SK-N-SH (cell line): ENCODE measurements at regions not wholly inside any gene's neighbourhood (a gene's known extent, or its start where the extent isn't known, plus 50 kb on each side); places are given as distances from the start of the nearest gene placed in this dataset.

Experiments used
- CTCF ChIA-PET: fragments of 300-600, 350-600 bp; formaldehyde crosslinking; extraction: SDS; loops from one replicate; lab custom pipeline; 2021; lab: Yijun Ruan, JAX
- POLR2A ChIA-PET: fragments of 350-600 bp; sonication (Branson Sonifier 250); formaldehyde crosslinking; extraction: SDS; loops from one replicate; lab custom pipeline; 2020; ENCODE audit warnings: antibody characterized with exemption, inconsistent platforms; lab: Yijun Ruan, JAX
- DNase-seq: peaks from one replicate; pipeline ENCODE4 v3.0.0; 2012
- H2AFZ ChIP-seq: fragments of 200-600 bp; sonication (generic); 2 replicates; pipeline ENCODE4 v1.8.1; 2016; ENCODE audit warnings: antibody characterized with exemption, mild to moderate bottlenecking, low read depth
- H3F3A ChIP-seq: fragments of 200-600 bp; sonication (generic); replicated peaks from 2 replicates; pipeline ENCODE3; 2016; ENCODE audit warnings: antibody characterized with exemption, mild to moderate bottlenecking; ENCODE audit not compliant: insufficient read depth
- H3K27ac ChIP-seq, 2 experiments: fragments of 200-500 bp in 1 of 2; fragments of 200-600 bp in 1 of 2; sonication (Bioruptor generic) in 1 of 2; sonication (generic), shearing (Covaris generic) in 1 of 2; 2 replicates each; pipeline versions ENCODE4 v1.5.1 to v1.6.1; 2014 to 2016; ENCODE audit warnings: low read depth in 2 of 2, inconsistent platforms in 1 of 2, low read length in 1 of 2, mild to moderate bottlenecking in 1 of 2, mixed read lengths in 1 of 2
- H3K27me3 ChIP-seq: fragments of 200-600 bp; sonication (generic), shearing (Covaris generic); 2 replicates; pipeline ENCODE4 v1.6.1; 2016; ENCODE audit warnings: mixed run types; ENCODE audit not compliant: insufficient read depth
- H3K36me3 ChIP-seq, 2 experiments: fragments of 200-500 bp in 1 of 2; fragments of 200-600 bp in 1 of 2; sonication (Bioruptor generic) in 1 of 2; sonication (generic) in 1 of 2; replicated peaks in 1 of 2; 2 replicates each; pipeline versions ENCODE3 to v1.5.1; 2014 to 2016; ENCODE audit warnings: low read length in 1 of 2, mild to moderate bottlenecking in 1 of 2; ENCODE audit not compliant: insufficient read depth in 2 of 2, control insufficient read depth in 1 of 2
- H3K4me1 ChIP-seq, 2 experiments: fragments of 200-500 bp in 1 of 2; fragments of 200-600 bp in 1 of 2; sonication (Bioruptor generic) in 1 of 2; sonication (generic), shearing (Covaris generic) in 1 of 2; 2 replicates each; pipeline versions ENCODE4 v1.5.1 to v1.6.1; 2014 to 2016; ENCODE audit warnings: low read depth in 1 of 2, low read length in 1 of 2, mixed run types in 1 of 2; ENCODE audit not compliant: insufficient read depth in 2 of 2, control insufficient read depth in 1 of 2
- H3K4me2 ChIP-seq: fragments of 200-600 bp; sonication (generic), shearing (Covaris generic); 2 replicates; pipeline ENCODE4 v1.6.1; 2017; ENCODE audit warnings: mixed run types
- H3K4me3 ChIP-seq, 2 experiments: fragments of 200-500 bp in 1 of 2; fragments of 200-600 bp in 1 of 2; sonication (Bioruptor generic) in 1 of 2; sonication (generic), shearing (Covaris generic) in 1 of 2; 2 replicates each; pipeline versions ENCODE4 v1.5.1 to v1.8.1; 2014 to 2016; ENCODE audit warnings: low read depth in 2 of 2, inconsistent platforms in 1 of 2, low read length in 1 of 2, mild to moderate bottlenecking in 1 of 2, mixed read lengths in 1 of 2, moderate library complexity in 1 of 2
- H3K79me2 ChIP-seq: fragments of 200-600 bp; sonication (generic); 2 replicates; pipeline ENCODE4 v1.8.1; 2017; ENCODE audit warnings: mild to moderate bottlenecking; ENCODE audit not compliant: insufficient read depth
- H3K9ac ChIP-seq: fragments of 200-600 bp; sonication (generic); 2 replicates; pipeline ENCODE4 v1.6.1; 2017; ENCODE audit warnings: mixed run types
- H3K9me2 ChIP-seq: fragments of 200-600 bp; sonication (generic); 2 replicates; pipeline ENCODE4 v1.6.1; 2017; ENCODE audit warnings: mixed run types
- H3K9me3 ChIP-seq: fragments of 200-600 bp; sonication (generic); 2 replicates; pipeline ENCODE4 v1.6.1; 2017; ENCODE audit warnings: mixed run types, mild to moderate bottlenecking, moderate library complexity
- H4K20me1 ChIP-seq: fragments of 200-600 bp; sonication (generic); 2 replicates; pipeline ENCODE4 v1.6.1; 2017; ENCODE audit warnings: mild to moderate bottlenecking, mixed run types; ENCODE audit not compliant: insufficient read depth
- CHD2 ChIP-seq: fragments of 150-350 bp; IDR thresholded peaks from 2 replicates; pipeline ENCODE4 v1.6.1; 2018; ENCODE audit warnings: low read length; ENCODE audit not compliant: partially characterized antibody
- CTCF ChIP-seq: fragments of 200-600 bp; sonication (generic); IDR thresholded peaks from 2 replicates; pipeline ENCODE4 v1.6.1; 2017; ENCODE audit warnings: antibody characterized with exemption, mild to moderate bottlenecking, moderate library complexity
- ELF1 ChIP-seq: IDR thresholded peaks from 2 replicates; pipeline ENCODE4 v1.4.0; 2012
- EZH2phosphoT487 ChIP-seq: fragments of 200-600 bp; sonication (generic); IDR thresholded peaks from 2 replicates; pipeline ENCODE4 v1.6.1; 2017; ENCODE audit warnings: low read depth, mixed run types, mild to moderate bottlenecking, antibody characterized with exemption, moderate library complexity, borderline replicate concordance
- FOXM1 ChIP-seq: IDR thresholded peaks from 2 replicates; pipeline ENCODE4 v1.4.0; 2012; ENCODE audit warnings: low read depth, mild to moderate bottlenecking
- GABPA ChIP-seq: IDR thresholded peaks from 2 replicates; pipeline ENCODE4 v1.4.0; 2012; ENCODE audit warnings: low read depth, mild to moderate bottlenecking
- GATA2 ChIP-seq: sonication (generic); formaldehyde crosslinking; IDR thresholded peaks from 2 replicates; pipeline ENCODE4 v1.5.0; 2020; ENCODE audit warnings: mild to moderate bottlenecking, missing genetic modification reagents
- IRF3 ChIP-seq: fragments of 150-350 bp; IDR thresholded peaks from 2 replicates; pipeline ENCODE4 v1.6.1; 2016; ENCODE audit warnings: mild to moderate bottlenecking, low read depth, low read length
- MEF2A ChIP-seq: IDR thresholded peaks from 2 replicates; pipeline ENCODE4 v1.4.0; 2012; ENCODE audit warnings: low read depth, borderline replicate concordance
- MXI1 ChIP-seq: IDR thresholded peaks from 2 replicates; pipeline ENCODE4 v1.6.1; 2012; ENCODE audit warnings: mild to moderate bottlenecking, low read depth, low read length, improper control_type of control experiment
- NFIC ChIP-seq: IDR thresholded peaks from 2 replicates; pipeline ENCODE4 v1.4.0; 2012; ENCODE audit warnings: borderline replicate concordance
- NRF1 ChIP-seq: IDR thresholded peaks from 2 replicates; pipeline ENCODE4 v1.6.1; 2012; ENCODE audit warnings: low read depth, mild to moderate bottlenecking, low read length
- PBX3 ChIP-seq: IDR thresholded peaks from 2 replicates; pipeline ENCODE4; 2012
- RCOR1 ChIP-seq: fragments of 150-350 bp; IDR thresholded peaks from 2 replicates; pipeline ENCODE4 v1.6.1; 2017; ENCODE audit warnings: antibody characterized with exemption, low read length
- RXRA ChIP-seq: IDR thresholded peaks from 2 replicates; pipeline ENCODE4 v1.4.0; 2012; ENCODE audit warnings: low read depth, mild to moderate bottlenecking, borderline replicate concordance
- SIN3A ChIP-seq: IDR thresholded peaks from 2 replicates; pipeline ENCODE4 v1.6.1; 2012; ENCODE audit warnings: low read depth, mild to moderate bottlenecking, low read length, moderate library complexity, borderline replicate concordance
- TAF1 ChIP-seq: IDR thresholded peaks from 2 replicates; pipeline ENCODE4 v1.6.1; 2012; ENCODE audit warnings: low read depth, mild to moderate bottlenecking, low read length, moderate library complexity, borderline replicate concordance
- TCF12 ChIP-seq: IDR thresholded peaks from 2 replicates; pipeline ENCODE4 v1.4.0; 2012
- TEAD4 ChIP-seq: IDR thresholded peaks from 2 replicates; pipeline ENCODE4 v1.4.0; 2012; ENCODE audit warnings: mild to moderate bottlenecking, borderline replicate concordance; ENCODE audit not compliant: insufficient read depth
- ZBTB33 ChIP-seq: IDR thresholded peaks from 2 replicates; pipeline ENCODE4 v1.4.0; 2012; ENCODE audit warnings: low read depth, borderline replicate concordance
- WGBS: methylation state at CpG from one replicate; pipeline ENCODE4 v1.1.6; 2017; ENCODE audit warnings: low lambda C conversion rate; 5-methylcytosine and 5-hydroxymethylcytosine counted together

- Histone ChIP-seq H3K9ac (no peak overlapping the region), H3K36me3 (no peaks in the 10 kb centered on the region), H3K27me3 (no peaks in the 10 kb centered on the region), H3F3A (no peaks in the 10 kb centered on the region), H4K20me1 (no peaks in the 10 kb centered on the region), H3K4me2 (no peak overlapping the region), H3K9me3 (no peaks in the 10 kb centered on the region), H3K4me1 (no peaks in the 10 kb centered on the region), H3K79me2 (no peaks in the 10 kb centered on the region), H3K27ac (no peak overlapping the region), H2AFZ (no peak overlapping the region), H3K9me2 (no peaks in the 10 kb centered on the region), H3K4me3 (no peak overlapping the region)
- ChIA-PET POLR2A (no interaction called here), CTCF (interaction anchor here (1.3 kb wide), 1 partner anchor 8 kb away, joined by 4 read pairs; no protein-coding TSS in a partner anchor)
- 31% methylated on average over 5 of the region's 5 CpGs for WGBS
- no peak for DNase-seq
- no peak for TF ChIP-seq GABPA
- no peak for TF ChIP-seq GATA2 (CRISPR knock-in tag)
- no peak for TF ChIP-seq NFIC
- no peak for TF ChIP-seq ZBTB33
- no peak for TF ChIP-seq NRF1
- TF ChIP-seq RCOR1 = no peak
- TF ChIP-seq ELF1 = no peak
- TF ChIP-seq EZH2phosphoT487 = no peak
- no peak for TF ChIP-seq FOXM1
- TF ChIP-seq RXRA = no peak
- no peak for TF ChIP-seq SIN3A
- TF ChIP-seq TEAD4 = no peak
- TF ChIP-seq TCF12 = no peak
- TF ChIP-seq CHD2 = no peak
These were observed 747.3 kb upstream of the C9orf72 start for GRCh38 chr9:28320616-28321015.

GRCh38 chr9:28329323-28329722 lies 756.0 kb upstream of the C9orf72 start:
- no peak overlapping the region for H3K4me2 ChIP-seq
- H3K36me3 ChIP-seq = no peaks in the 10 kb centered on the region
- ChIA-PET CTCF (interaction anchor here (1.5 kb wide), 1 partner anchor 9 kb away, joined by 4 read pairs; no protein-coding TSS in a partner anchor), POLR2A (no interaction called here)
- no peaks in the 10 kb centered on the region for H4K20me1 ChIP-seq
- H3K9me3 ChIP-seq = no peaks in the 10 kb centered on the region
- no peaks in the 10 kb centered on the region for H3K79me2 ChIP-seq
- DNase-seq = no peak
- H3F3A ChIP-seq = no peaks in the 10 kb centered on the region
- H3K9me2 ChIP-seq = no peaks in the 10 kb centered on the region
- H3K4me1 ChIP-seq = peaks cover 0 to 12% of the 10 kb centered on the region in 2 experiments; a peak in 2 of 4 replicates
- no peak overlapping the region for H2AFZ ChIP-seq
- no peak overlapping the region for H3K9ac ChIP-seq
- H3K27me3 ChIP-seq = no peaks in the 10 kb centered on the region
- WGBS = 81% methylated on average over 3 of the region's 3 CpGs
- H3K27ac ChIP-seq = no peak overlapping the region; a peak in 1 of 4 replicates
- no peak overlapping the region for H3K4me3 ChIP-seq
- no peak for TF ChIP-seq RXRA
- TF ChIP-seq TAF1 = no peak
- TF ChIP-seq TCF12 = no peak
- TF ChIP-seq ZBTB33 = no peak
- no peak for TF ChIP-seq CTCF
- TF ChIP-seq IRF3 = no peak
- TF ChIP-seq GATA2 (CRISPR knock-in tag) = no peak
- TF ChIP-seq MXI1 = no peak
- TF ChIP-seq NRF1 = no peak
- no peak for TF ChIP-seq RCOR1
- TF ChIP-seq PBX3 = no peak
- no peak for TF ChIP-seq MEF2A
